Calu3 (cell line): ENCODE measurements at regions not wholly inside any gene's neighbourhood (a gene's known extent, or its start where the extent isn't known, plus 50 kb on each side); places are given as distances from the start of the nearest gene placed in this dataset.

ENCODE experiments used
- BruUV-seq: library from RNA; stranded (reverse); fragments of 400-500 nt; replicated peaks from 2 replicates; lab custom pipeline; 2021; lab: Mats Ljungman, UMichigan
- CTCF ChIA-PET: fragments of 300-600 bp; sonication (Branson Sonifier 250); formaldehyde crosslinking; loops from one replicate; lab custom pipeline; 2022; ENCODE audit warnings: antibody characterized with exemption; lab: Charles Lee
- DNase-seq: peaks from one replicate; pipeline ENCODE4 v3.0.0; 2022
- H3K27ac Mint-ChIP-seq: one replicate; pipeline ENCODE4 v1.8.0; 2022; ENCODE audit warnings: mixed read lengths; ENCODE audit not compliant: unreplicated experiment
- H3K27me3 Mint-ChIP-seq: one replicate; pipeline ENCODE4 v1.8.0; 2022; ENCODE audit warnings: mixed read lengths; ENCODE audit not compliant: unreplicated experiment
- H3K36me3 Mint-ChIP-seq: one replicate; pipeline ENCODE4 v1.8.0; 2022; ENCODE audit warnings: mild to moderate bottlenecking, moderate library complexity, mixed read lengths; ENCODE audit not compliant: insufficient read depth, unreplicated experiment
- H3K4me1 Mint-ChIP-seq: one replicate; pipeline ENCODE4 v1.8.0; 2022; ENCODE audit warnings: mild to moderate bottlenecking, low read depth, mixed read lengths; ENCODE audit not compliant: unreplicated experiment
- H3K4me3 Mint-ChIP-seq: one replicate; pipeline ENCODE4 v1.8.0; 2022; ENCODE audit warnings: mild to moderate bottlenecking, low read depth, moderate library complexity, mixed read lengths; ENCODE audit not compliant: unreplicated experiment
- H3K9me3 Mint-ChIP-seq: one replicate; pipeline ENCODE4 v1.8.0; 2022; ENCODE audit warnings: low read depth, mixed read lengths; ENCODE audit not compliant: unreplicated experiment
- CTCF ChIP-seq: fragments of 200-600 bp; IDR thresholded peaks from one replicate; pipeline ENCODE4 v1.8.0; 2022; ENCODE audit warnings: antibody characterized with exemption; ENCODE audit not compliant: unreplicated experiment
- intact Hi-C: fragments of 100-400 bp; cut with micrococcal nuclease; formaldehyde crosslinking; loops from one replicate; pipeline ENCODE4 v1.10.0; 2022; ENCODE audit not compliant: unreplicated experiment

GRCh38 chr12:42774238-42774637, 184.7 kb upstream of the PRICKLE1 start:
- intact Hi-C loops = no loop called here
- H3K36me3 Mint-ChIP-seq = no peaks in the 10 kb centered on the region
- H3K27ac Mint-ChIP-seq = no peak overlapping the region
- DNase-seq = no peak
- CTCF ChIA-PET = no interaction called here
- no peaks in the 10 kb centered on the region for H3K4me1 Mint-ChIP-seq
- no peak overlapping the region for H3K4me3 Mint-ChIP-seq
- TF ChIP-seq CTCF = no peak
- H3K9me3 Mint-ChIP-seq = peaks cover 8% of the 10 kb centered on the region
- BruUV-seq = no TSS peak
- no peaks in the 10 kb centered on the region for H3K27me3 Mint-ChIP-seq

GRCh38 chr12:42770261-42770660, 180.7 kb upstream of the PRICKLE1 start:
- DNase-seq = no peak
- intact Hi-C loops = no loop called here
- no TSS peak for BruUV-seq
- CTCF ChIA-PET = no interaction called here
- peaks cover 8% of the 10 kb centered on the region for H3K9me3 Mint-ChIP-seq
- no peak overlapping the region for H3K4me3 Mint-ChIP-seq
- H3K4me1 Mint-ChIP-seq = peaks cover 9% of the 10 kb centered on the region
- no peaks in the 10 kb centered on the region for H3K36me3 Mint-ChIP-seq
- TF ChIP-seq CTCF = no peak
- H3K27me3 Mint-ChIP-seq = no peaks in the 10 kb centered on the region
- H3K27ac Mint-ChIP-seq = no peak overlapping the region

- peaks cover 8% of the 10 kb centered on the region for H3K9me3 Mint-ChIP-seq
- BruUV-seq = no TSS peak
- CTCF ChIA-PET = no interaction called here
These were observed 179.9 kb upstream of the PRICKLE1 start for GRCh38 chr12:42769455-42769854.

GRCh38 chr12:42767998-42768397, 178.5 kb upstream of the PRICKLE1 start:
- intact Hi-C loops = no loop called here
- no TSS peak for BruUV-seq
- H3K4me3 Mint-ChIP-seq = no peak overlapping the region
- peaks cover 9% of the 10 kb centered on the region for H3K4me1 Mint-ChIP-seq
- H3K27me3 Mint-ChIP-seq = no peaks in the 10 kb centered on the region
- no peak for DNase-seq
- TF ChIP-seq CTCF = no peak
- peaks cover 5% of the 10 kb centered on the region for H3K9me3 Mint-ChIP-seq
- CTCF ChIA-PET = no interaction called here
- H3K27ac Mint-ChIP-seq = no peak overlapping the region
- H3K36me3 Mint-ChIP-seq = no peaks in the 10 kb centered on the region

More at GRCh38 chr12:42769455-42769854, 179.9 kb upstream of the PRICKLE1 start:
- Mint-ChIP-seq H3K4me3 (no peak overlapping the region), H3K27ac (no peak overlapping the region), H3K4me1 (peaks cover 9% of the 10 kb centered on the region), H3K36me3 (no peaks in the 10 kb centered on the region), H3K27me3 (no peaks in the 10 kb centered on the region)
- intact Hi-C loops = no loop called here
- no peak for TF ChIP-seq CTCF
- no peak for DNase-seq
